ENCODE measurements at regions not wholly inside any gene's neighbourhood (a gene's known extent, or its start where the extent isn't known, plus 50 kb on each side); places are given as distances from the start of the nearest gene placed in this dataset.

DNA sequence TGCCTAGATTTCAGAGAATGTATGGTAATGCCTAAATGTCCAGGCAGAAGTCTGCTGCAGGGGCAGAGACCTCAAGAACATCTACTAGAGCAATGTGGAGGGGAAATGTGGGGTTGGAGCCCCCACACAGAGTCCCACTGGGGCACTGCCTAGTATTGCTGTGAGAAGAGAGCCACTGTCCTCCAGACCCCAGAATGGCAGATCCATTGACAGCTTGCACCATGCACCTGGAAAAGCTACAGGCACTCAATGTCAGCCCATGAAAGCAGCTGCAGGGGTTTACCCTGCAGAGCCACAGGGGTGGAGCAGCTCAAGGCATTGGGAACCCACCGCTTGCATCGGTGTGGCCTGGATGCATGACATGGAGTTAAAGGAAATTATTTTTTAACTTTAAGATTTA is 314.1 kb downstream of the CYRIA start:
- CTCF ChIA-PET: no interaction called here

DNA sequence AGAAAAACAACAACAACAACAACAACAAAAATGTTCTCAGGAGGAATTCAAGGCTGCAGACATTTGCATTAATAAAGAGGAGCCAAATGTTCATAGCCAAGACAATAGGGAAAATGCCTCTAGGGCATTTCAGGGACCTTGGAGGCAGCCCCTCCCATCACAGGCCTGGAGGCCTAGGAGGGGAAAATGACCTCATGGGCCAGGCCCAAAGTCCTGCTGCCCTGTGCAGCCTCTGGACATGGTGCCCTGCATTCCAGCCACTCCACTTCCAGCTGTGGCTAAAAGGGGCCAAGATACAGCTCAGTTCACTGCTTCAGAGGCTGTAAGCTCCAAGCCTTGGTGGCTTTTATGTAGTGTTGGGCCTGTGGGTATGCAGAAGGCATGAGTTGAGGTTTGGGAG is 314.5 kb downstream of the CYRIA start:
- H3K4me1 Mint-ChIP-seq: no peaks in the 10 kb centered on the region
- no peaks in the 10 kb centered on the region for H3K79me2 ChIP-seq (ENCODE audit: control insufficient read depth, insufficient read depth, low read length)
- H3K27ac ChIP-seq (ENCODE audit: low read length in 2 of 2): no peak overlapping the region
- no peak overlapping the region for H3K4me3 ChIP-seq (ENCODE audit: control extremely low read depth in 1 of 5, extremely low read depth in 1 of 5, insufficient read depth in 1 of 5, low read depth in 2 of 5, low read length in 4 of 5)
- no peak for TF ChIP-seq EZH2 (IDR thresholded peaks at IDR 0.05; ENCODE audit: borderline replicate concordance, insufficient read depth, low read depth, low read length, poor library complexity, severe bottlenecking)
- TF ChIP-seq, protein P1, sequence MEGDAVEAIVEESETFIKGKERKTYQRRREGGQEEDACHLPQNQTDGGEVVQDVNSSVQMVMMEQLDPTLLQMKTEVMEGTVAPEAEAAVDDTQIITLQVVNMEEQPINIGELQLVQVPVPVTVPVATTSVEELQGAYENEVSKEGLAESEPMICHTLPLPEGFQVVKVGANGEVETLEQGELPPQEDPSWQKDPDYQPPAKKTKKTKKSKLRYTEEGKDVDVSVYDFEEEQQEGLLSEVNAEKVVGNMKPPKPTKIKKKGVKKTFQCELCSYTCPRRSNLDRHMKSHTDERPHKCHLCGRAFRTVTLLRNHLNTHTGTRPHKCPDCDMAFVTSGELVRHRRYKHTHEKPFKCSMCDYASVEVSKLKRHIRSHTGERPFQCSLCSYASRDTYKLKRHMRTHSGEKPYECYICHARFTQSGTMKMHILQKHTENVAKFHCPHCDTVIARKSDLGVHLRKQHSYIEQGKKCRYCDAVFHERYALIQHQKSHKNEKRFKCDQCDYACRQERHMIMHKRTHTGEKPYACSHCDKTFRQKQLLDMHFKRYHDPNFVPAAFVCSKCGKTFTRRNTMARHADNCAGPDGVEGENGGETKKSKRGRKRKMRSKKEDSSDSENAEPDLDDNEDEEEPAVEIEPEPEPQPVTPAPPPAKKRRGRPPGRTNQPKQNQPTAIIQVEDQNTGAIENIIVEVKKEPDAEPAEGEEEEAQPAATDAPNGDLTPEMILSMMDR (IDR thresholded peaks at IDR 0.05): no peak
- intact Hi-C loops (cut with micrococcal nuclease): no loop called here
- no peaks in the 10 kb centered on the region for H3K36me3 ChIP-seq (replicated peaks in 1 of 2; ENCODE audit: control extremely low read depth in 1 of 2, control insufficient read depth in 1 of 2, extremely low read depth in 1 of 2, insufficient read depth in 2 of 2, low read length in 1 of 2)
- H2AFZ ChIP-seq (ENCODE audit: insufficient read depth, low read depth, low read length, poor library complexity, severe bottlenecking): no peak overlapping the region
- ATAC-seq (ENCODE audit: low read depth): no peak
- H3K27ac Mint-ChIP-seq: no peak overlapping the region
- H3K9me3 ChIP-seq (ENCODE audit: control extremely low read depth in 1 of 3, control insufficient read depth in 2 of 3, insufficient read depth in 1 of 3, low read length in 2 of 3): peaks cover 1 to 9% (median 5%) of the 10 kb centered on the region in 3 donors
- H3K4me1 ChIP-seq (ENCODE audit: control insufficient read depth in 2 of 2, insufficient read depth in 2 of 2, low read length in 2 of 2): no peaks in the 10 kb centered on the region
- H3K9me3 Mint-ChIP-seq (ENCODE audit: insufficient read depth): peaks cover 2% of the 10 kb centered on the region
- no peak overlapping the region for H3K4me2 ChIP-seq (replicated peaks; ENCODE audit: low read depth, low read length, poor library complexity, severe bottlenecking)
- H3K27me3 ChIP-seq (replicated peaks in 1 of 4; ENCODE audit: control extremely low read depth in 1 of 4, control insufficient read depth in 3 of 4, insufficient read depth in 4 of 4, low read length in 3 of 4): no peaks in the 10 kb centered on the region
- POLR2A ChIA-PET: no interaction called here
- CTCF ChIA-PET: no interaction called here
- no peak for DNase-seq
- H3K27me3 Mint-ChIP-seq: no peaks in the 10 kb centered on the region
- no peak overlapping the region for H3K4me3 Mint-ChIP-seq
- no peak overlapping the region for H3K9ac ChIP-seq (ENCODE audit: low read length)
- no peaks in the 10 kb centered on the region for H4K20me1 ChIP-seq (ENCODE audit: control insufficient read depth, insufficient read depth, low read length, poor library complexity, severe bottlenecking)

More for the DNA sequence above, 314.1 kb downstream of the CYRIA start:
- Histone ChIP-seq H3K4me2 (replicated peaks; ENCODE audit: low read depth, low read length, poor library complexity, severe bottlenecking) (no peak overlapping the region), H3K36me3 (replicated peaks in 1 of 2; ENCODE audit: control extremely low read depth in 1 of 2, control insufficient read depth in 1 of 2, extremely low read depth in 1 of 2, insufficient read depth in 2 of 2, low read length in 1 of 2) (no peaks in the 10 kb centered on the region), H3K4me3 (ENCODE audit: control extremely low read depth in 1 of 5, extremely low read depth in 1 of 5, insufficient read depth in 1 of 5, low read depth in 2 of 5, low read length in 4 of 5) (no peak overlapping the region), H3K9me3 (ENCODE audit: control extremely low read depth in 1 of 3, control insufficient read depth in 2 of 3, insufficient read depth in 1 of 3, low read length in 2 of 3) (peaks cover 1 to 9% (median 5%) of the 10 kb centered on the region in 3 donors), H3K27me3 (replicated peaks in 1 of 4; ENCODE audit: control extremely low read depth in 1 of 4, control insufficient read depth in 3 of 4, insufficient read depth in 4 of 4, low read length in 3 of 4) (no peaks in the 10 kb centered on the region), H2AFZ (ENCODE audit: insufficient read depth, low read depth, low read length, poor library complexity, severe bottlenecking) (no peak overlapping the region), H3K27ac (ENCODE audit: low read length in 2 of 2) (no peak overlapping the region), H4K20me1 (ENCODE audit: control insufficient read depth, insufficient read depth, low read length, poor library complexity, severe bottlenecking) (no peaks in the 10 kb centered on the region), H3K9ac (ENCODE audit: low read length) (no peak overlapping the region), H3K4me1 (ENCODE audit: control insufficient read depth in 2 of 2, insufficient read depth in 2 of 2, low read length in 2 of 2) (no peaks in the 10 kb centered on the region), H3K79me2 (ENCODE audit: control insufficient read depth, insufficient read depth, low read length) (no peaks in the 10 kb centered on the region)
- intact Hi-C loops (cut with micrococcal nuclease): no loop called here
- 94% methylated on average over 2 of the region's 2 CpGs for WGBS (ENCODE audit: insufficient coverage)
- Mint-ChIP-seq H3K4me3 (no peak overlapping the region), H3K27me3 (no peaks in the 10 kb centered on the region), H3K4me1 (no peaks in the 10 kb centered on the region), H3K27ac (no peak overlapping the region), H3K9me3 (ENCODE audit: insufficient read depth) (peaks cover 2% of the 10 kb centered on the region)
- no peak for TF ChIP-seq EZH2 (IDR thresholded peaks at IDR 0.05; ENCODE audit: borderline replicate concordance, insufficient read depth, low read depth, low read length, poor library complexity, severe bottlenecking)
- TF ChIP-seq, protein P1 (IDR thresholded peaks at IDR 0.05): no peak
- no peak for DNase-seq
- no peak for ATAC-seq (ENCODE audit: low read depth)
- POLR2A ChIA-PET: no interaction called here

All from B cell (primary cell).